GM12891 (cell line): ENCODE measurements at regions not wholly inside any gene's neighbourhood (a gene's known extent, or its start where the extent isn't known, plus 50 kb on each side); places are given as distances from the start of the nearest gene placed in this dataset.

Experiments used
- POLR2A ChIP-seq: IDR thresholded peaks from 2 replicates; pipeline ENCODE4 v1.6.1; 2011; ENCODE audit warnings: low read depth, low read length, control low read depth
- POLR2AphosphoS5 ChIP-seq: IDR thresholded peaks from 2 replicates; pipeline ENCODE4 v1.6.1; 2011; ENCODE audit warnings: low read depth, low read length, control low read depth
- TAF1 ChIP-seq: IDR thresholded peaks from 2 replicates; pipeline ENCODE4 v1.6.1; 2011; ENCODE audit warnings: low read depth, low read length, control low read depth

DNA sequence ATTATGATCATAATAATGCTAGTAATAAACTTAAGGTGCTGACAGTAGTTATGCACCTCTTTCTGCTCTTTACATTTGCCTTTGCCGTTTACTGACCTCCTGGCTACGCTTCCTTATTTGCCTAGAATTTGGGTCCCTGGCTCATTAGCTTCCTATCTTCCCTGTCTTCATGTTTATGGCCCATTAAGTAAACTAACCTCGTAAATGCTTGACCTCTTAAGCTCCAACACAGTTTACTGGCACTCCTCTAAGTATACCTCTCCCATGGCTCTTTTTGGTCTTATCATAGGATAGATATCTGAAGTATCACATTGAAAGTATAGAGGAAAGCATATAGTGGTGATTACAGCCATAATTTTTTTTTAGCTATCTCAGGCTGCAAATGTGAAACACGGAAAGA, 657.3 kb upstream of the SLC39A10 start:
- no peak for TF ChIP-seq POLR2A
- no peak for TF ChIP-seq TAF1
- TF ChIP-seq POLR2AphosphoS5: no peak
